ENCODE measurements at regions not wholly inside any gene's neighbourhood (a gene's known extent, or its start where the extent isn't known, plus 50 kb on each side); places are given as distances from the start of the nearest gene placed in this dataset.

DNA sequence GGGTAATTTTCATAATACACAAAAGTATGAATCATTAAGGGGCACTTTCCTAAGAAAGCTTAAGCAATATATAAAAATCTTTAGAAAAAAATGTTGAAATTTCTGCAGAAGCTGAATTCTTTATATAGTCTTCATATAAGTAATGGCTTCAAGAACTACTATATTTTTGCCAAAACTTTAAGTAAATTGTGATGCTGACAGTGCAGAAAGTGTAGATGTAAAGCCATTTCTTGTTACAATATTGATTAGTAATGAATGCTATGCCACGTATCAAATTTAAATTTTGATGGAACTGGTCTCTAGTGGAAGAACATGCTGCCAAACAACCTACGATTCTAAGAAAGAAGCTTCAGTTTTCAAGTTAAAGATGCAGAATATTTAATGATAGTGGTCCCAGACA is 1210.0 kb downstream of the SLITRK1 start:
- no peak for DNase-seq

DNA sequence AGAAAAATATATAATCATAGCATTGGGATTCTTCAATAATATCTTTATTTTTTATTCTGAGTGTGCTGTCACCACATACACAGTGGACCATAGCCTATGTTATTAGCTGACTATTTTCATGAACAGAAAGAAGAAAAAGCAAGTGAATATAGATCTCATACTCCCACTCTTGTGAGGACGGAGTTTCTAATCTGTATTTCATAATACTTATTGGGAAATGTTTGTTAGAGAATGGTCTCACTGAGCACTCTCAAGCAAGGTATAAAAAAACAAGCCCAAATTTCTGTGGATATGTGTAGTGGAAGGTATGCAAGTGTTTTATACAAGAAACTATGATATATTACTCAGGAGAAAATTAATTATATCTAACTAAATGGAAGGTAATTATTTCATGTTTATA is 1218.1 kb downstream of the SLITRK1 start:
- no peak for DNase-seq

DNA sequence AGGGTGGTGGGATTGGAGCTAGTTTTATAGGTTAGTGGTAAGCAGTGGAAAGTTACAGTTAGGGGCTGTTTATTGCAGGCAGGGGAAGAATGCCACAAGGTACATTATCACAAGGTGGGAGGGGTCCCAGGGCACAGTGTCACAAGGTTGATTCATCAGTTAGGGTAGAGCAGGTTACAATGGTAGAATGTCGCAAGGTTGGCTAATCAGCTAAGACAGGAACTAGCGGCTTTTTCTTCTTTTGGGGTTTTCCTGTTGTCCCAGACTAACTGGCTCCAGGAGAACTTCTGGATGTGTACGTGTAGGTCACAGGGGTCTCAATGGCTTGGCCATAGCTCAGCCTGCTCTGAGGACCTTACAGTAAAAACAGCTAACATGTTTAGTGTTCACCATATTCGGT is 1221.1 kb downstream of the SLITRK1 start:
- no peak for DNase-seq

DNA sequence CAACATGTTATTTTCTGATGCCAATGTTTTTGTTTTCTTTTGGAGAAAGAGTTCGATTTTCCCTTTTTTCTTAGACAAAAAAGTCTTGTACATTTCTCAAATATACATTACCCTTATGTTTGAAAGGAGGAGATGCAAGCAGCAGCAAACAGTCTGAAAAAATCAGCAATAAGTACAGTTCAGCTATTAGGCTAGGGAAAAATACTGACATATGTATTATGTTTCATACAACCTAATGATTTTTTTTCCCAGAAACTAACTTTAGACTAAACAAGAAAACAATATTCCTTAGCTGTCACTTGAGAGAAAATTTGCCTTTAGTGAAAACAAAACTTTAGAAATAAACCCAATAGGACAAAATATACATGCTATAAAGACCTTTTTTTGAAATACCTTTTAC is 1223.5 kb downstream of the SLITRK1 start:
- DNase-seq = no peak

DNA sequence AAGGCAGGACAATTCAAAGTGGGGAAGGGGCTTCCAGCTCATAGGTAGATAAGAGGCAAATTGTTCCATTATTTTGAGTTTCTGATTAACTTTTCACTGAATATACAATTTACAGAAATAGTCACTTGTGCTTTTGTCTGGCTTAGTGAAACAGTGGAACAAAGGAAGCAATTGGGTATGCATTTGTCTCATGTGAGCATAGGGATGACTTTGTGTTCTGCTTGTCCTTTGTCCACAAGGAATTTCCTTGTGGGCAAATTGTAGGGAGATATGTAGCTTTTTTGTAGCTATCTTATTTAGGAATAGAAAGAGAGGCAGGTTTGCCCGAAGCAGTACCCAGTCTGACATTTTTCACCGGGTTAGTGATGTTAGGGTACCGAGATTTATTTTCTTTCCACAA is 1224.8 kb downstream of the SLITRK1 start:
- DNase-seq = no peak

DNA sequence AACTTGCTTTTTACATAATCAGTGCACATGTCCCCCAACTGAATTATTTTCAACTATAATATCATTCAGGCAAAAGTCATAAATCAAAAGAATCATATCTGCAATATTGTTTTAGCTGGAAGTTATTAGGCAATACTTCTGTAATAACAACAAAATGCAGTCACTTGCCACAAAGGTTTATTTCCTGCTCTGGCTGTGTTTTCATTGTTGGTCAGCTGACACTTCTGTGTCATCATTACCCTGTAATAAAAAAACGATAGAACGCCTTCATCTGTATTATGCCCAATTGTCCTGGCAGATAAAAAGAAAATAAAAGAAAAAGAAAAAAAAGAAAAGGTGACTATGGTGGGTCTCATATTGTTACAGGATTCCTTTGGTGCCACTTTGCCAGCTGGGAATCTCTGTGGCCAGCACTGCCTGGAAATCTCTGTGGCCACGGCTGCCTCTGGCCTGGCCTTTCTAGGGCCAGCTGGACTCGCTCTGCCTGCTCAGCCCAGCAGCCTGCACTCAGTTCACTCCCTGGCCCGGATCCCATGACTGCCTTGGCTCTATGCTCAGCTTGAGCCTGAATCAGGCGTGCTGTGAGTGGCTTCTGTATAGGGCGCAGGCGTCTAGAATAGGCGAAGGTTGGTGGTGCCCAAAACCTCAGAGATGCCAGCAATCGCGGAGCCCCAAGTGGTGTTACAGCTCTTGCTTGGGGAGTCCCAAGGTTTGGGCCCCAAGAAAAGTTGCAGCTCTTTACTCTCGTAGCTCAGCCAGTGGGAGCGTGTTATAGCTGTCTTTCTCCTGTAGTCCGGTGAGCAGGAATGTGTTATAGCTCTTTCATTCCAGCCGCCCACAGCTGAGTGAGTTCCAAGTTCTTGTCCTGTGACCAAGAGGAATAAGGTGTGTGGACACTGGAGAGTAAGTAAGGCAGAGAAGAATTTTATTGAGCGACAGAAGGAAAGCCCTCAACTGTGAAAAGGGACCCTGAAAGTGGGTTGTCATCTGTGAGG is 1227.1 kb downstream of the SLITRK1 start:
- no peak for DNase-seq

DNA sequence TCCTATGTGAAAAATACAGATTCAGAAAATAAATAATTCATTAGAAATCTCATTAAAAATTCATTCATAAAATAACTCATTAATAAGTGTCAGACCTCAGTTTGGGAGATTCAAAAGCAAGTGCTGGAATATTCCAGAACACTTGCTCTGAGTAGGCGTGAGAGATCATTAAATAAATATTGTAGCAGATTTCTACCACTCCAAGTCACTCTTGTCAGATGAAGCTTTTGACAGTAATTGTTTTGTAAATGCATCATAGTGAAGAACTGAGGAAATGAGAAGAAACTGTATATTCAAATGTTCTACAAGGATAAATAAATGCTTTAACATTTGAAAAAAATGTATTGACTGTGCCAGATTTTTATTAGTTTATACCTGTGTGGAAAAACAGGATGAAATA is 1228.1 kb downstream of the SLITRK1 start:
- DNase-seq = no peak

DNA sequence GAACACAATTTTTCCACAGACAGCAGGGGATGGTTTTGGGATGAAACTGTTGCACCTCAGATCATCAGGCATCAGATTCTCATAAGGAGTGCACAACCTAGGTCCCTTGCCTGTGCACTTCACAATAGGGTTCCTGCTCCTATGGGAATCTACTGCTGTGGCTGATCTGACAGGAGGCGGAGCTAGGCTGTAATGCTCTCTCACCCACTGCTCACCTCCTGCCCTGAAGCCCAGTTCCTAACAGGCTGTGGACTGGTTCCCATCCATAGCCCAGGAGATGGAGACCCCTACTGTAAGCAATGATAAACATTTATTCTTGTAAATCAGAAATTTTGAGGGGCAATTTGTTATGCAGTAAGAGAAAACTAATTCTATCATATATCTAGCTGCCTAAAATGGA is 1234.7 kb downstream of the SLITRK1 start:
- DNase-seq = no peak

DNA sequence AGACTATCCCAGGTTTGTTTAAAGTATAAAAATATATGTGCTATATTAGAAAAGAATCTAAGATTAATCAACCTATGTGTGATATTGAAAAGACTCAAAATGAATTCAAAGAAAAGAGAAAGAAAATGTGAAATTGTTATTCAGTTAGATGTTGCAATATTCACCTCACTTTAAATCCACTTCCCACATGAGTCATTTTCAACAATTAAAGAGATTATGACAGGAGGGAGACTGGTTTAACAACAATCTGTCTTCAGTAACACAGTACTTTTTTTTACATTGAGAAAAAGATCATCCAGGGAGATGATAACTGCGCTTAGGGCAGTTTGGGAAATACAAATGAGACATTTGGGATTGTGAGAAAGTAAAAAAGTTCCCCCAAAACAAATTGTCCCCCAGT is 1246.2 kb downstream of the SLITRK1 start:
- DNase-seq = no peak

DNA sequence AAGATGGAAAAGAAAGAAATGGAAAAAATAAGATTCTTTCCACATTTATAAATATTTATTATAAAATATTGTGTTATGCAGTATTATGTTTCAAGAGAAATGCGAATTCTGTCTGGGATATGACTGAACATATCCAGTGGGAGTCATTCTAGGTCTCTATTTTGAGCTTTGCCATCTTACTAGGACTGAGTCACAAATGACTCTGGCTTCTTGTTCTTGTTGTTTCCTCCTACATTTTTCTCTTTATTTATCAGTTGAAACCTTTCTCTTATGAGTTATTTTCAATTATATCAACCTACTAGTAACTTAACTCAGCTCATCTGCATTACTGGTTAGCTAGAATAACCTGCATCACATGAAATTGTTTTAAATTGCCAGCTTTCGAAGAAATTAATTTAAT is 1247.3 kb downstream of the SLITRK1 start:
- no peak for DNase-seq

DNA sequence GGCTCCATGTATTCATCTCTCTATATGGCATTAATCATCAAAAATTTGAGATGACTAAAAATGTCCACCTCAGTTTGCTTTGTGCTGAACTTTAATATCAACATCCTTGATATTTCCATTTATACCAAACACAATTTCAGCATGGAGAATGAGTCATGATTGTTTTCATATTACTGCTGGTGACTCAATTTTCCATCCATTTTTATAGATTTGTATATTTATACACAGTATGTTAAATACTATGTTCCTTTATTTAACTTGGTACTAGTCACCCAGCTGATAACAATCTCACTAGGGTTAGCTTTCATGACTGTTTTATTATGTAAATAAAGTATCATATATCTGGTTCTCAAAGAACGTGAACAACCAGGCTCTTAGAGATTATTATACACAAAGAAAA is 1255.1 kb downstream of the SLITRK1 start:
- DNase-seq = no peak

DNA sequence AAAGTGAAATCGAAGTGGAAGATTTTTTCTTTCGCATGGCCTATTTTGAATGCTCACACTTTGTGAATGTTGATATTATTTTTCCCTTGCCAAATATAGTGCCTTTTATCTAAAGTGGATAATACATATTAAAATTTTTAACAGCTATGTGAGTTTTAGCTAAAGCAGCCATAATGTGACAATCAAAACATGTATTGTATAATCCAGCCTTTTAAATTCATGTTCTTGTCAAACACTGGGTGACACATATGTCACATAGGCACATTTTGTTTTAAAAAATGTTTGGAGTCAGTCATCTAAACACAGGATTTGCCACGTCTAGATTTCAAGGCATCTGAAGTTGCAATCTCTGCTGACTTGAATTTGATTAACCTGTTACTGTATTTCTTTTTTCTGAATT is 1256.6 kb downstream of the SLITRK1 start:
- no peak for DNase-seq

DNA sequence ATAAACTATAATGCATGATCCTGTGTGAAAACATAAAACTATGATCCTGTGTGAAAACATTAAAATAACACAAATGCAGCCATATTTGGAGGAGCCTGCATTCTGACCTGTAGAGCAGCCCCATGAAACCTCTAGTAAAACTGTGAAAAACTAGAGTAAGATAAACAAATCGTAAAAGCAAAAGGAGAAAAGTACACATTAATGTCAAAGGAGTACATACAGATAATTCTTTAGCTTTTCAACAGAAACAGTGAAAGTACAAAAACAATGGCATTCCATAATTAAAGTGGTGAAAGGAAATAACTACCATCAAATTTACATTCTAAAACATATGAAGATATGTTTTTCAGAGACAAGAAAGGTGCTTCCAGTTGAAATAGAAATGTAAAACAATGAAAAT is 1267.2 kb downstream of the SLITRK1 start:
- DNase-seq = no peak

DNA sequence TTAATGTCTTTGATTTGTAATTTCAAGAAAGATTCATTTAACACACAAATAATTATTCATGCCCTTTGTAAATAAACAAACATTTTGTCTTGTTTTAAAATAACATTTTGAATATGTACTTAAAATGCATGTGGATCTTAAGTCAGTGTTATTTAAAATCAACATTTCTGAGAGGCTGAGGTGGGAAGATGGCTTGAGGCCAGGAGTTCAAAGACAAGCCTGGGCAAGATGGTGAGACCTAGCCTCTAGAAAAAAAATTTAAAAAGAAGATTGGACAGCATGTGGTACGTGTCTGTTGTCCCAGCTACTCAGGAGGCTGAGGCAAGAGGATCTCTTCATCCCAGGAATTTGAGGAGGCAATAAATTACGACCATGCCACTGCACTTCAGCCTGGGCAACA is 1268.2 kb downstream of the SLITRK1 start:
- no peak for DNase-seq

DNA sequence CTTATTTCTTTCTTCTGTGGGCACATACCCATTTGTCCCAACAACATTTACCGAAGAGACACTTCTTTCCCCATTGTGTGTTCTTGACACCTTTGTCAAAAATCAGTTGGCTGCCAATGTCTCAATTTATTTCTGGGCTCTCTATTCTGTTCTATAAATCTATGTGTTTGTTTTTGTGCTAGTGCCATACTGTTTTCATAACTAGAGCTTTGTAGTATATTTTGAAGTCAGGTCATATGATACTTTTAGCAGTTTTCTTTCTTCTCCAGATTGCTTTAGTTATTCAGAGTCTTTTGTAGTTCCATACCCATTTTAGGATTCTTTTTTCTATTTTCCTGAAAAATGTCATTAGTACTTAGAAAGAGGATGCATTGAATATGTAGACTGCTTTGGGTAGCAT is 1276.3 kb downstream of the SLITRK1 start:
- no peak for DNase-seq

DNA sequence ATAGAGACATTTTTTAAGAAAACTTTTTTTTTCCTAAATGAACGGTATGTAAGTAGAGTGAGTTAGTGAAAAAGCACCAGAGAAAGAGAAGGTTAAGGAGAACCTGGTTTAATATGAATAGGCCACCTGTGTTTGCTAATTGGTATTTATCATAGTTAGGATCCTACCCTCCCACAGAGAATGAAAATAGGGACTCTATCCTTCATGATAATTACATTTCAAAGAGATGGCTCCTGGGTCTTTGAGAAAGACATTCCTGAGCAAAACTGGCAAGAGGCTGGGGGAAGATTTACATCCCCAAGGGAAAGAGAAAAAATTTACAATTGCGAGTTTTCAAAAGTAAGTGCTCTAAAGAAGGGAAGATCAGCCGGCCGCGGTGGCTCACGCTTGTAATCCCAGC is 1284.5 kb downstream of the SLITRK1 start:
- DNase-seq = no peak

DNA sequence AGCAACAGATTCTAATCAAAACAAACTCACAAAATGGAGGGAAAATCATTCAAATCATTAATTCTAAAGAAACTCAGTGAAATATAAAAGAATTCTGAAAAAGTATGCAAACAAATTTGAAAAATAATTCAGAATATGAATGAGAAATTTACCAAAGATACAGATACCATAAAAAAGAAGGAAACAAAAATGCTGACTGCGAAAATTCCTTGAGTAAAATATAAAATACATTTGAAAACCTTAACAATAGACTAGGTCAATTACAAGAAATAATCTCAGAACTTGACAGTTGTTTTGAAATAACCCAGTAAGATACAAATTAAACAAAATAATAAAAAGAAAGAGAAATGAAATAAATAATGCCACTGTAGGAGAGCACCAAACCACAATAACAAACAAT is 1289.0 kb downstream of the SLITRK1 start:
- no peak for DNase-seq

DNA sequence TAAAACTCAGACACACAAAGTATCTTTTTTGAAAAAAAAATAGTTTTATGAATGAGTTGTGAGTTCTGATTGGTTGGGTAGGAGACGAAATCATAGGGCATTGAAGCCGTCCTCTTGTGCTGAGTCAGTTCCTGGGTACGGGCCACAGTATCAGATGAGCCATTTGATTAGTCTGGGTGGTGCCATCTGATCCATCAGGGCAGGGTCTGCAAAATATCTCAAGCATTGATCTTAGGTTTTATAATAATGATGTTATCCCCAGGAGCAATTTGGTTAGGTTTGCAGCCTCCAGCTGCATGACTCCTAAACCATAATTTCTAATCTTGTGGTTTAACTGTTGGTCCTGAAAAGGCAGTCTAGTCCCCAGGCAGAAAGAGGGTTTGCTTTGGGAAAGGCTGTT is 1310.6 kb downstream of the SLITRK1 start:
- no peak for DNase-seq

DNA sequence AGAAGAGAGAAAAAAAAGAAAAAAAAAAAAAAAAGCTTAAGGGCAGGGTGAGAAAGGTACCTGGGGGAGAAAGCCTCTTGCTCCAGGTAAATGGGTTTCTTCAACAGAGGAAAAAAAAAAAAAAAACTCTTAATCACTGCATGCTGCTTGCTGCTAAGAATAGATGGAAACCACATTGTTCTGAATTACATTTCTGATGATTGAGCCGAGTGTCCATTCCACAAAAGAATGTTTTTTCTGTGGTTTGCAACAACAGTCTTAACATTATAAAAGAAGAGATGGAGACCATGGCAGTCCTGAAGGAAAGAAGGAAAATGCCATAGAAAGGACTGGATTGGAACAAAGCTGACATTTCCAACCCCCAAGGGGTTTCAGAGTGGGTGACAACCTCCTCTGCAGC is 1312.7 kb downstream of the SLITRK1 start:
- no peak for DNase-seq

DNA sequence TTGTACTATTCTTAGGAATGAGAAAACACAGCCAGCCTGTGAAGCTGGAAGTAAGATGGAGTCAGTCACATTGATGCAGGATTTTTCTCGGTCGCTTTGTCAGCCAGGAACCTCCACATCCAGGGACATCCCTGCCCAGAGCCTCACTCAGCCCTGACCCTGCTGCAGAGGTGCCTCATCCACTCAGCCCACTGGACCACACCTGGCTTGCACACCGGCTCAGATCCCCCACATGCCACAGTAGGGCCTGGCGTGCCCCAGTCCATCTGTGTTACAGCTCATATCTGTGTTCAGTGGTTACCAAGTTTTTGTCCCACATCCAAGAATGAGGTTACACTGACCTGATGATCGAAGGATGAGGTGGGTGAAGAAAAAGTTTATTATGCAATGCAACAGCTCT is 1315.4 kb downstream of the SLITRK1 start:
- no peak for DNase-seq

DNA sequence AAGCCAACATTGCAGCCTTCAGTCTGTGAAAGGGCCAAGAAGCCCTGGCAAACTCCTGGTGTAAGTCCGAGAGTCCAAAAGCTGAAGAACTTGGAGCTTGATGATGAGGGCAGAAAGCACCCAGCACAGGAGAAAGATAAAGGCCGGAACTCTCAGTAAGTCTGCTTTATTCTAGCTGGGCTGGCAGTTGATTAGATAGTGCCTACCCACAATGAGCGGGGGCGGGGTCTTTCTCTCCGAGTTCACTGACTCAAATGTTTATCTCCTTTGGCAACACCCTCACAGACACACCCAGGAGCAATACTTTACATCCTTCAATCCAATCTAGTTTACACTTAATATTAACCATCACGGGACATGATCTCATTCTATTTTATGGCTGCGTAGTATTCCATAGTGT is 1317.1 kb downstream of the SLITRK1 start:
- no peak for DNase-seq

DNA sequence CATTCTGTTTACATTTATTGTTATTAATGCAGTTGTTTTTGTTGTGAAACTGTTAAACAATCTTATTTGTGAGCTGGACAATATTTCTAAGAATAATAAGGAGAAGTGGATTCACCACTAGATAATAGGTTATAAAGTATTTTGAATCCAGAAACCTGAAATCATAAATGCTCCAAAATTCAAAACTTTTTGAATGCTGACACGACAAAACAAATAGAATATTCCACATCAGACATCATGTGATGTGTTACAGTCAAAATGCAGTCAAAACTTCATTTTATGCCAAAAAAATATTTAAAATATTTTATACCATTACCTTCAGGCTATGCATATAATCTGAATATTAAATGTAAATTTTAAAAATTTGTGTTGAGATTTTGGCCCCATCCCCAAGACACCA is 1321.4 kb downstream of the SLITRK1 start:
- no peak for DNase-seq

DNA sequence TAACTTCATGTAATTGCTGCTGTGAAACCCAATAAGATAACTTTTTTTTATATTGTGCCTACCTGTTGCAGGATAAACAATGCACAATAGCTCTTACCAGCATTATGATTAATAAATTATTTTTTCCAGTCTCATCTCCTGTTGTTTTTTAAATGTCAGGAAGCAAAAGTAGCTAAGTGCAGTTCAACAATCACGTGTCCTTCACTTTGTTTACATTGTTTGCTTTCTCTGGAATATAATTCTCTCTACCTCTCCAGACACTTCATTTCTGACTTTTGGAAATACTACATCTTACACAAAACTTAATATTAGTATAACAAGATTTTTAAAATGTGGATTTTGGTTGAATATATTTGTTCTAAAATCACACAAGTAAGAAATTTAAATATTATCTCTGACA is 1359.4 kb downstream of the SLITRK1 start:
- DNase-seq = no peak

DNA sequence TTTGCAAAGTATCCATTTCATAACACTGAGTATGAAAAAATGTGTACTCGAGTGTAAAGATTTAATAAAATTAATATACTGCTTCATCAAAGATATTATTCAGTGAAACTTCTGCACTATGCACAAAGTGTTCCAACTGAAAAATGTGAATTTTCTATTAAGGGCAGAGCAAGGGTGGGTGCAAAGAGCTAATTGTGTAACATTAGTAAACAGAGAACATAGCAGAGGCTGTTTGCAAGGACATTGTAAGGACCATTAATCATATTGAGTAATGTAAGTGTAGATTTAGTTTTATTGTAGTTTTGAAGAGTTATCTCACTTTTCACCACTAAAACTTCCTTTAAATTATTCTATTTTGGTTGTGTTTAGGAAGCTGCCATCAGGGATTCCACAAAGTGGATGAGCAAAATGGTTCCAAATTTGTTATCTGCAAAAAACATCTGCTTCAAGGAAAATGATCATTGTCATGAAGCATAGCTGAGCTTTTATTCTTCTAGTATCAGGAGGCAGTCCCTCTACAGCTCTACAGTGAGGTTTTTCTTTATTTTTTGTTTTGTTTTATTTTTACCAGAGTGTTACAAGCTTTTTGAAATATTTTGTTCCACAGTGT is 1375.4 kb downstream of the SLITRK1 start:
- no peak for DNase-seq

DNA sequence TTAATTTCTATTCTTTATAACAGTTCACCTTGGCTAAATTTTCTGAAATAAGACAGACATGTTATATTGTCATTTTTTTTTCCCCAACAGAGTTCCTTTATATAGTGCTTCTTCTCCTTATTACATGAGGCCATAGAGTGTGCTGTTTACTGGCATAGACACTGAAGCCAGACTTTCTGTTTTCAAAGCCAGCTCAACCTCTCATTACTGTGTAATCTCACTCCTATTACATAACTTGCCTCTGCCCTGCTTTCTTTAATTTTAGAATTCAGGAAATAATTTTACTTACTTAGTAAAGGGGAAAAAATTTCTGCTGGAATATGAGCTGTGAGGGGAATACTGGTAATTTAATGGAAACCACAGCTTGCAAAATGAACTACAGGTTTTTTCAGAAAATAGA is 1380.4 kb downstream of the SLITRK1 start:
- no peak for DNase-seq

Measured in retina (tissue), 1 donor.